ENCODE measurements at regions not wholly inside any gene's neighbourhood (a gene's known extent, or its start where the extent isn't known, plus 50 kb on each side); places are given as distances from the start of the nearest gene placed in this dataset.

GRCh38 chr9:74444369-74444768 is 52.8 kb upstream of the RORB start:
- no peak for TF ChIP-seq CTCF (IDR thresholded peaks at IDR 0.05; ENCODE audit: low read length, missing control alignments)
- no peak overlapping the region for H3K4me3 ChIP-seq (replicated peaks; ENCODE audit: low read depth, low read length)
- DNase-seq (ENCODE audit: low read depth): no peak

Data from fibroblast of pulmonary artery (primary cell).